ENCODE measurements at regions not wholly inside any gene's neighbourhood (a gene's known extent, or its start where the extent isn't known, plus 50 kb on each side); places are given as distances from the start of the nearest gene placed in this dataset.

DNA sequence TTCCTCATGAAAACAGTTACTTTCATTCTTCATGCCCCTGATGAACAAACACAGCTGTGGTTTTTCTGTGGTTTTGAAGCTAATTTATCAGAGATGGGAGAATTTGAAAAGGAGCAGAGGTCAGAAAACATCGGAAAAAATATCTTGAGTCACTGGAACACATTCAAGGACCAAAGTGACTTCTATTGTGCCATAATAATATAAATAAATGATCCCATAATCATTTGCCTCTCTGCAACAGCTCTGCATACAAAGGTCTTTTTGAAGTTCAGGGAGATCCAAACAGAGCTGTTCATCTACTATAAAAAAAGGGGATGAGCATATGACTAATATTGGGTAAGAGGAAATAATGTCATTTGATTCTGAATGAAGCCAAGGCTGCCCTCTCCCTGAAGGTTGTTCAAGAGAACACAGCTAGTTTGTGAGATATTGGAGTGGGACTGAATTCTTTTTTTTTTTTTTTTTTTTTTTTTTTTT, 201.3 kb upstream of the GALNT5 start:
- H3K27me3 ChIP-seq (ENCODE audit: insufficient read depth, low read depth, low read length): no peaks in the 10 kb centered on the region

DNA sequence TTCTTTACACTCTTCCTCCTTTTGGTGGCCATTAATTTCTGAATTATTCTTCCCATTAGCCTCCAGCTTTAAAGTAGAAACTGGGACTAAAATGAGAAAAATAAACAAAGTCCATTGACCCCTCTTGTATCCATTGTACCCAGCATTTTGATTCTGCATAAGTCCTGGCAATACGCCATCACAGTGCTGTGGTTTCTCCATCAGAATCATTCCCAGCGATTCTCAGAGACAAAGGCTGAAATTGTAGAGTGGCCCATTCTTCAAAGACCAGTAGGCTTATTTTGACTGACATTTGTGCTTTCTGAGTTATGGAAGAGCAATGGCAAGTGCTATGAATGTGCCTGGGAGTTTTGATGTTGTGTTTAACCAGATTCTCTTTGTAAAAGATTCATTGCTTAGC, 199.3 kb upstream of the GALNT5 start:
- TF ChIP-seq SMC3 (conservative IDR thresholded peaks at IDR 0.05; ENCODE audit: poor library complexity) (no peak), RAD21 (conservative IDR thresholded peaks at IDR 0.05) (no peak), EP300 (conservative IDR thresholded peaks at IDR 0.05; ENCODE audit: poor library complexity, severe bottlenecking) (no peak), REST (IDR thresholded peaks at IDR 0.05; ENCODE audit: borderline replicate concordance) (no peak), POLR2AphosphoS5 (IDR thresholded peaks at IDR 0.05) (no peak)
- Histone ChIP-seq H3K9me2 (ENCODE audit: insufficient read depth, low read length) (no peaks in the 10 kb centered on the region), H3F3A (ENCODE audit: insufficient read depth, low read length, poor library complexity, severe bottlenecking) (no peaks in the 10 kb centered on the region), H3K27me3 (ENCODE audit: insufficient read depth, low read depth, low read length) (no peaks in the 10 kb centered on the region), H4K20me1 (ENCODE audit: insufficient read depth) (no peaks in the 10 kb centered on the region), H3K9ac (ENCODE audit: low read length) (no peak overlapping the region), H3K9me3 (ENCODE audit: low read length) (no peaks in the 10 kb centered on the region), H2AFZ (ENCODE audit: low read depth, low read length) (no peak overlapping the region), H3K4me2 (ENCODE audit: low read length) (no peak overlapping the region), H3K4me3 (ENCODE audit: low read length) (no peak overlapping the region), H3K79me2 (replicated peaks; ENCODE audit: insufficient read depth, low read length) (no peaks in the 10 kb centered on the region), H3K36me3 (ENCODE audit: insufficient read depth, low read length) (no peaks in the 10 kb centered on the region), H3K27ac (ENCODE audit: low read length) (no peak overlapping the region)

More for the DNA sequence above, 201.3 kb upstream of the GALNT5 start:
- H3K9me3 ChIP-seq (ENCODE audit: low read length): no peaks in the 10 kb centered on the region
- TF ChIP-seq REST (IDR thresholded peaks at IDR 0.05; ENCODE audit: borderline replicate concordance): no peak
- no peaks in the 10 kb centered on the region for H4K20me1 ChIP-seq (ENCODE audit: insufficient read depth)
- H3K79me2 ChIP-seq (replicated peaks; ENCODE audit: insufficient read depth, low read length): no peaks in the 10 kb centered on the region
- H3F3A ChIP-seq (ENCODE audit: insufficient read depth, low read length, poor library complexity, severe bottlenecking): no peaks in the 10 kb centered on the region
- H3K27ac ChIP-seq (ENCODE audit: low read length): no peak overlapping the region
- no peaks in the 10 kb centered on the region for H3K9me2 ChIP-seq (ENCODE audit: insufficient read depth, low read length)
- H2AFZ ChIP-seq (ENCODE audit: low read depth, low read length): no peak overlapping the region
- no peaks in the 10 kb centered on the region for H3K36me3 ChIP-seq (ENCODE audit: insufficient read depth, low read length)
- no peak overlapping the region for H3K4me3 ChIP-seq (ENCODE audit: low read length)
- no peak overlapping the region for H3K4me2 ChIP-seq (ENCODE audit: low read length)
- H3K9ac ChIP-seq (ENCODE audit: low read length): no peak overlapping the region

DNA sequence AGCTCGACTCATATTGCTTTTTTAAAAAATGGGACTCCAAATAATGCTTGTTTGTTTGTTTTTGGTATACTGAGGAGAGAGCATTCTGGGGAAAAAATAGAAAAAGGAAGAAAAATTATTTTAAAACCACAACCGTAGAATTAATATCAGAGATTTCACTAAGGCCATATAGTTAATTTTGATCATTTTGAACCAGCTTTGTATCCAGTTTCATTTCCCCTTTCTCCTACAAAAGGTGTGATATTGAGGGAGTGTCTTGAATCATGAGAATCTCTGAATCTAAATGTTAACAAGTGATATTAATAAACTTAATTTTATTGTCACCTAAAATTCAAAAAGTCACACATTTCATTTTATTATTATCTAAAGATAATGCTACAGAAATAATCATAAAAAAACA, 198.5 kb upstream of the GALNT5 start:
- H3K79me2 ChIP-seq (replicated peaks; ENCODE audit: insufficient read depth, low read length): no peaks in the 10 kb centered on the region
- no peaks in the 10 kb centered on the region for H3F3A ChIP-seq (ENCODE audit: insufficient read depth, low read length, poor library complexity, severe bottlenecking)
- H3K27me3 ChIP-seq (ENCODE audit: insufficient read depth, low read depth, low read length): no peaks in the 10 kb centered on the region
- no peak overlapping the region for H3K4me3 ChIP-seq (ENCODE audit: low read length)
- no peak overlapping the region for H2AFZ ChIP-seq (ENCODE audit: low read depth, low read length)
- no peak overlapping the region for H3K9ac ChIP-seq (ENCODE audit: low read length)
- H3K4me2 ChIP-seq (ENCODE audit: low read length): no peak overlapping the region
- H4K20me1 ChIP-seq (ENCODE audit: insufficient read depth): no peaks in the 10 kb centered on the region
- no peaks in the 10 kb centered on the region for H3K9me3 ChIP-seq (ENCODE audit: low read length)
- TF ChIP-seq EP300 (conservative IDR thresholded peaks at IDR 0.05; ENCODE audit: poor library complexity, severe bottlenecking) (no peak), SMC3 (conservative IDR thresholded peaks at IDR 0.05; ENCODE audit: poor library complexity) (no peak), RAD21 (conservative IDR thresholded peaks at IDR 0.05) (no peak), EZH2 (IDR thresholded peaks at IDR 0.05; ENCODE audit: borderline replicate concordance, insufficient read depth, low read length, poor library complexity, severe bottlenecking) (no peak), MXI1 (conservative IDR thresholded peaks at IDR 0.05; ENCODE audit: poor library complexity, severe bottlenecking) (no peak), REST (IDR thresholded peaks at IDR 0.05; ENCODE audit: borderline replicate concordance) (no peak), POLR2AphosphoS5 (IDR thresholded peaks at IDR 0.05) (no peak), CTCF (IDR thresholded peaks at IDR 0.05; ENCODE audit: poor library complexity, severe bottlenecking) (no peak), TAF1 (IDR thresholded peaks at IDR 0.05; ENCODE audit: low read depth) (no peak)
- no peak overlapping the region for H3K27ac ChIP-seq (ENCODE audit: low read length)
- no peaks in the 10 kb centered on the region for H3K36me3 ChIP-seq (ENCODE audit: insufficient read depth, low read length)
- H3K9me2 ChIP-seq (ENCODE audit: insufficient read depth, low read length): no peaks in the 10 kb centered on the region
